ENCODE measurements at regions not wholly inside any gene's neighbourhood (a gene's known extent, or its start where the extent isn't known, plus 50 kb on each side); places are given as distances from the start of the nearest gene placed in this dataset.

DNA sequence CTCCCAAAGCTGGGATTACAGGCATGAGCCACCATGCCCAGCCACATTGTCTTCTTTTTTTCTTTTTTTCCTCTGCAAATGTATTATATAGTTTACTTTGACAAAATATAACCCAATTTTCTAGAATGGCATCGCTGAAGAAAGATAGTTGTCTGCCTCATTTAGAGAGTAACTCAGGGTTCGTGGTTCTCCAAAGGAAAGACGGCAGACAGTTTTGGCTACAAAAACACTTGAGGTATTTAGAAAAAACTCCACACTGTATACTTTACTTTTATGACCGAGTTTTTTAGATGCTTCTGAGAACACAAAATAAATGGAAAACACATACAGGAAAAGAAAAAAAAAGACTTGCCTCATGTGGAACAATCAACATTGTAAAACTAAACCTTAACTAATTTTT lies 369.1 kb upstream of the ATP2B1 start:
- no peak overlapping the region for H3K4me3 ChIP-seq
- FAIRE-seq (no peak), DNase-seq (ENCODE audit: low read depth, low spot score) (no peak), ATAC-seq (no peak)
- H3K4me1 ChIP-seq (ENCODE audit: control insufficient read depth, insufficient read depth, low read length), result no peaks in the 10 kb centered on the region; the same call in 1 of the 2 replicates
- H3K9me3 ChIP-seq (replicated peaks; ENCODE audit: control insufficient read depth, insufficient read depth, low read length), result no peaks in the 10 kb centered on the region
- no peak for TF ChIP-seq JUNB (IDR thresholded peaks at IDR 0.05)
- TF ChIP-seq, protein P1, sequence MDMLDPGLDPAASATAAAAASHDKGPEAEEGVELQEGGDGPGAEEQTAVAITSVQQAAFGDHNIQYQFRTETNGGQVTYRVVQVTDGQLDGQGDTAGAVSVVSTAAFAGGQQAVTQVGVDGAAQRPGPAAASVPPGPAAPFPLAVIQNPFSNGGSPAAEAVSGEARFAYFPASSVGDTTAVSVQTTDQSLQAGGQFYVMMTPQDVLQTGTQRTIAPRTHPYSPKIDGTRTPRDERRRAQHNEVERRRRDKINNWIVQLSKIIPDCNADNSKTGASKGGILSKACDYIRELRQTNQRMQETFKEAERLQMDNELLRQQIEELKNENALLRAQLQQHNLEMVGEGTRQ (IDR thresholded peaks at IDR 0.05; ENCODE audit: borderline replicate concordance, low read depth, low read length), result no peak
- H3K27ac ChIP-seq (ENCODE audit: control insufficient read depth, insufficient read depth), result no peak overlapping the region
- H3K9ac ChIP-seq (ENCODE audit: control insufficient read depth, insufficient read depth, low read length), result no peak overlapping the region
- H4K20me1 ChIP-seq (ENCODE audit: control insufficient read depth, insufficient read depth), result no peaks in the 10 kb centered on the region
- ChIA-PET CTCF (interaction anchor here (0.7 to 1.0 kb wide), 3 partner anchors 10 to 698 kb away, joined by 3 to 4 read pairs (median 3); no protein-coding TSS in a partner anchor), RAD21 (ENCODE audit: unreplicated experiment) (interaction anchor here (0.7 to 1.2 kb wide), 2 partner anchors 64 to 202 kb away, joined by 3 to 4 read pairs; no protein-coding TSS in a partner anchor), SMC1A (ENCODE audit: uncharacterized antibody, unreplicated experiment) (interaction anchor here (0.6 to 3.8 kb wide), 3 partner anchors 11 to 456 kb away, joined by 3 to 16 read pairs (median 3); no protein-coding TSS in a partner anchor), POLR2A (no interaction called here)
- H3K79me2 ChIP-seq (ENCODE audit: control insufficient read depth, insufficient read depth, low read length), result no peaks in the 10 kb centered on the region
- intact Hi-C loops (cut with micrococcal nuclease; ENCODE audit: unreplicated experiment) (no loop called here), in situ Hi-C loops (cut with MboI) (no loop called here)
- 75% methylated on average over 4 of the region's 4 CpGs for WGBS (ENCODE audit: insufficient coverage, insufficient replicate concordance, low lambda C conversion rate, missing lambda C conversion rate)
- no peak overlapping the region for H2AFZ ChIP-seq (ENCODE audit: control insufficient read depth, low read depth, low read length)
- BruUV-seq (replicated peaks), result no TSS peak
- H3K27me3 ChIP-seq (replicated peaks in 1 of 2; ENCODE audit: control insufficient read depth in 2 of 2, insufficient read depth in 2 of 2, low read length in 1 of 2), result no peaks in the 10 kb centered on the region
- H3K36me3 ChIP-seq (ENCODE audit: control insufficient read depth in 2 of 2, insufficient read depth in 2 of 2, low read length in 1 of 2), result no peaks in the 10 kb centered on the region
- H3K4me2 ChIP-seq (ENCODE audit: control insufficient read depth, insufficient read depth), result no peak overlapping the region

DNA sequence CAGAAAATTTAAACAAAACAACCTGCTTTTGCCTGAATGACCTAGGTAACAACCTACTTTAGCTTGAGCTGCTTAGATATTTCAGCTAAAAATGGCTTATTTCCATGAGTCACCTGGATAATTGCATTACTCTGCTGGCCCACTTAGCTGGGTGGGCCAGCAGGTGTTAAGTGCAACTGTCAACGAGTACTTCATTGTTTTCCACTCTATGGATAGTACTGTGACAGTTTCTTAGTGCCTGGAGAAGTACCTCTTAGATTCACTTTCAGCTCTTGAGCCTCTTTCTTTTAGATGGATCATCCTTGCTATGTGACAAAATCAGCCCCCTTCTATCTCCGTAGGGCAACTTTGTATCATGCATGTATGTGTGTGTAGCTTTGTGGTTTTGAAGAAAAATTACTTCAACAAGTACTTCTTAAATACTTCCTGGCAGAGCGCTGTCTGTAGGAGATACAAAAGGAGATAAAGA lies 368.2 kb upstream of the ATP2B1 start:
- Histone ChIP-seq H4K20me1 (ENCODE audit: control insufficient read depth, insufficient read depth) (no peaks in the 10 kb centered on the region), H3K4me3 (no peak overlapping the region), H3K79me2 (ENCODE audit: control insufficient read depth, insufficient read depth, low read length) (no peaks in the 10 kb centered on the region), H3K9me3 (replicated peaks; ENCODE audit: control insufficient read depth, insufficient read depth, low read length) (no peaks in the 10 kb centered on the region), H3K36me3 (ENCODE audit: control insufficient read depth in 2 of 2, insufficient read depth in 2 of 2, low read length in 1 of 2) (no peaks in the 10 kb centered on the region), H3K27ac (ENCODE audit: control insufficient read depth, insufficient read depth) (no peak overlapping the region), H3K4me1 (ENCODE audit: control insufficient read depth, insufficient read depth, low read length) (no peaks in the 10 kb centered on the region; the same call in 1 of the 2 replicates), H3K27me3 (replicated peaks in 1 of 2; ENCODE audit: control insufficient read depth in 2 of 2, insufficient read depth in 2 of 2, low read length in 1 of 2) (no peaks in the 10 kb centered on the region), H2AFZ (ENCODE audit: control insufficient read depth, low read depth, low read length) (no peak overlapping the region), H3K9ac (ENCODE audit: control insufficient read depth, insufficient read depth, low read length) (no peak overlapping the region), H3K4me2 (ENCODE audit: control insufficient read depth, insufficient read depth) (no peak overlapping the region)
- BruUV-seq (replicated peaks), result no TSS peak
- intact Hi-C loops (cut with micrococcal nuclease; ENCODE audit: unreplicated experiment), result no loop called here
- ChIA-PET RAD21 (ENCODE audit: unreplicated experiment) (interaction anchor here (1.2 kb wide), 1 partner anchor 63 kb away, joined by 4 read pairs; no protein-coding TSS in a partner anchor), POLR2A (interaction anchor here (0.5 to 1.4 kb wide), 2 partner anchors 148 to 367 kb away, joined by 3 to 4 read pairs; no protein-coding TSS in a partner anchor), CTCF (interaction anchor here (1.0 to 1.3 kb wide), 2 partner anchors 11 to 26 kb away, joined by 3 read pairs; no protein-coding TSS in a partner anchor), SMC1A (ENCODE audit: uncharacterized antibody, unreplicated experiment) (interaction anchor here (0.6 to 3.8 kb wide), 4 partner anchors 11 to 455 kb away, joined by 3 to 16 read pairs (median 3); no protein-coding TSS in a partner anchor)
- ATAC-seq (no peak; the same call in 2 of the 3 replicates), DNase-seq (ENCODE audit: low read depth, low spot score) (no peak), FAIRE-seq (no peak)
- 42% methylated on average over 3 of the region's 3 CpGs for WGBS (ENCODE audit: insufficient coverage, insufficient replicate concordance, low lambda C conversion rate, missing lambda C conversion rate)
- in situ Hi-C loops (cut with MboI), result no loop called here
- TF ChIP-seq, protein P2, sequence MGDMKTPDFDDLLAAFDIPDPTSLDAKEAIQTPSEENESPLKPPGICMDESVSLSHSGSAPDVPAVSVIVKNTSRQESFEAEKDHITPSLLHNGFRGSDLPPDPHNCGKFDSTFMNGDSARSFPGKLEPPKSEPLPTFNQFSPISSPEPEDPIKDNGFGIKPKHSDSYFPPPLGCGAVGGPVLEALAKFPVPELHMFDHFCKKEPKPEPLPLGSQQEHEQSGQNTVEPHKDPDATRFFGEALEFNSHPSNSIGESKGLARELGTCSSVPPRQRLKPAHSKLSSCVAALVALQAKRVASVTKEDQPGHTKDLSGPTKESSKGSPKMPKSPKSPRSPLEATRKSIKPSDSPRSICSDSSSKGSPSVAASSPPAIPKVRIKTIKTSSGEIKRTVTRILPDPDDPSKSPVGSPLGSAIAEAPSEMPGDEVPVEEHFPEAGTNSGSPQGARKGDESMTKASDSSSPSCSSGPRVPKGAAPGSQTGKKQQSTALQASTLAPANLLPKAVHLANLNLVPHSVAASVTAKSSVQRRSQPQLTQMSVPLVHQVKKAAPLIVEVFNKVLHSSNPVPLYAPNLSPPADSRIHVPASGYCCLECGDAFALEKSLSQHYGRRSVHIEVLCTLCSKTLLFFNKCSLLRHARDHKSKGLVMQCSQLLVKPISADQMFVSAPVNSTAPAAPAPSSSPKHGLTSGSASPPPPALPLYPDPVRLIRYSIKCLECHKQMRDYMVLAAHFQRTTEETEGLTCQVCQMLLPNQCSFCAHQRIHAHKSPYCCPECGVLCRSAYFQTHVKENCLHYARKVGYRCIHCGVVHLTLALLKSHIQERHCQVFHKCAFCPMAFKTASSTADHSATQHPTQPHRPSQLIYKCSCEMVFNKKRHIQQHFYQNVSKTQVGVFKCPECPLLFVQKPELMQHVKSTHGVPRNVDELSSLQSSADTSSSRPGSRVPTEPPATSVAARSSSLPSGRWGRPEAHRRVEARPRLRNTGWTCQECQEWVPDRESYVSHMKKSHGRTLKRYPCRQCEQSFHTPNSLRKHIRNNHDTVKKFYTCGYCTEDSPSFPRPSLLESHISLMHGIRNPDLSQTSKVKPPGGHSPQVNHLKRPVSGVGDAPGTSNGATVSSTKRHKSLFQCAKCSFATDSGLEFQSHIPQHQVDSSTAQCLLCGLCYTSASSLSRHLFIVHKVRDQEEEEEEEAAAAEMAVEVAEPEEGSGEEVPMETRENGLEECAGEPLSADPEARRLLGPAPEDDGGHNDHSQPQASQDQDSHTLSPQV (IDR thresholded peaks at IDR 0.05), result no peak
- TF ChIP-seq BCL11A (IDR thresholded peaks at IDR 0.05; ENCODE audit: low read depth, low read length) (no peak), YBX1 (IDR thresholded peaks at IDR 0.05) (no peak), NR2C1 (IDR thresholded peaks at IDR 0.05) (no peak), TCF12 (IDR thresholded peaks at IDR 0.05; ENCODE audit: low read depth, low read length) (no peak), CEBPB (IDR thresholded peaks at IDR 0.05; ENCODE audit: borderline replicate concordance in 1 of 2, low read depth in 2 of 2, low read length in 2 of 2) (no peak), ATF7 (IDR thresholded peaks at IDR 0.05; ENCODE audit: low read depth) (no peak), CHD2 (IDR thresholded peaks at IDR 0.05; ENCODE audit: borderline replicate concordance, low read depth, low read length) (no peak)
- TF ChIP-seq, protein P3, sequence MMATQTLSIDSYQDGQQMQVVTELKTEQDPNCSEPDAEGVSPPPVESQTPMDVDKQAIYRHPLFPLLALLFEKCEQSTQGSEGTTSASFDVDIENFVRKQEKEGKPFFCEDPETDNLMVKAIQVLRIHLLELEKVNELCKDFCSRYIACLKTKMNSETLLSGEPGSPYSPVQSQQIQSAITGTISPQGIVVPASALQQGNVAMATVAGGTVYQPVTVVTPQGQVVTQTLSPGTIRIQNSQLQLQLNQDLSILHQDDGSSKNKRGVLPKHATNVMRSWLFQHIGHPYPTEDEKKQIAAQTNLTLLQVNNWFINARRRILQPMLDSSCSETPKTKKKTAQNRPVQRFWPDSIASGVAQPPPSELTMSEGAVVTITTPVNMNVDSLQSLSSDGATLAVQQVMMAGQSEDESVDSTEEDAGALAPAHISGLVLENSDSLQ (IDR thresholded peaks at IDR 0.05), result no peak

All from GM12878 (cell line).